NCI-H526 (cell line): ENCODE measurements at regions not wholly inside any gene's neighbourhood (a gene's known extent, or its start where the extent isn't known, plus 50 kb on each side); places are given as distances from the start of the nearest gene placed in this dataset.

Source experiments
- DNase-seq, 2 experiments: peaks; one replicate each; lab custom pipeline; 2025; lab: John Stamatoyannopoulos, UW

- DNase-seq, result no peak
Measured at GRCh38 chr1:14303011-14303410, 295.5 kb upstream of the KAZN start.

GRCh38 chr1:14304381-14304865 lies 294.1 kb upstream of the KAZN start:
- no peak for DNase-seq

- no peak for DNase-seq
Measured at GRCh38 chr1:14308460-14308859, 290.0 kb upstream of the KAZN start.

- DNase-seq, result no peak
Measured at GRCh38 chr1:14309984-14310383, 288.5 kb upstream of the KAZN start.

GRCh38 chr1:14310476-14310875 lies 288.0 kb upstream of the KAZN start:
- no peak for DNase-seq

GRCh38 chr1:14313731-14314431 lies 284.6 kb upstream of the KAZN start:
- DNase-seq, result peak; percentile 20 to 35

GRCh38 chr1:14318830-14319229 lies 279.7 kb upstream of the KAZN start:
- DNase-seq, result no peak

GRCh38 chr1:14320518-14320917 lies 278.0 kb upstream of the KAZN start:
- peak; percentile 46 to 82 for DNase-seq

- peak; percentile 39 to 46 for DNase-seq
Measured at GRCh38 chr1:14320986-14321385, 277.5 kb upstream of the KAZN start.

GRCh38 chr1:14321422-14321821 lies 277.1 kb upstream of the KAZN start:
- DNase-seq, result peak; percentile 65 to 68

- no peak for DNase-seq
Measured at GRCh38 chr1:14323568-14324247, 274.8 kb upstream of the KAZN start.

- no peak for DNase-seq
Measured at GRCh38 chr1:14324248-14324630, 274.2 kb upstream of the KAZN start.

- no peak for DNase-seq
Measured at GRCh38 chr1:14326857-14327256, 271.6 kb upstream of the KAZN start.

- no peak for DNase-seq
Measured at GRCh38 chr1:14328685-14329084, 269.8 kb upstream of the KAZN start.

- no peak for DNase-seq
Measured at GRCh38 chr1:14332158-14332557, 266.3 kb upstream of the KAZN start.

- no peak for DNase-seq
Measured at GRCh38 chr1:14334336-14335176, 263.9 kb upstream of the KAZN start.

GRCh38 chr1:14338509-14338908 lies 260.0 kb upstream of the KAZN start:
- DNase-seq, result no peak

- no peak for DNase-seq
Measured at GRCh38 chr1:14339288-14339687, 259.2 kb upstream of the KAZN start.

GRCh38 chr1:14340002-14340785 lies 258.3 kb upstream of the KAZN start:
- DNase-seq, result no peak

GRCh38 chr1:14341147-14341546 lies 257.3 kb upstream of the KAZN start:
- no peak for DNase-seq

GRCh38 chr1:14345946-14346550 lies 252.4 kb upstream of the KAZN start:
- DNase-seq, result no peak
